Stimulated activated CD4-positive, alpha-beta T cell treated with anti-CD3 and anti-CD28 coated beads, Interleukin-2, amount 100 ng/mL, for 24 hours (primary cell): ENCODE measurements at regions not wholly inside any gene's neighbourhood (a gene's known extent, or its start where the extent isn't known, plus 50 kb on each side); places are given as distances from the start of the nearest gene placed in this dataset.

Experiments
- DNase-seq, 2 donors: peaks; one replicate each; pipeline ENCODE4 v3.0.0-alpha.2; 2020

DNA sequence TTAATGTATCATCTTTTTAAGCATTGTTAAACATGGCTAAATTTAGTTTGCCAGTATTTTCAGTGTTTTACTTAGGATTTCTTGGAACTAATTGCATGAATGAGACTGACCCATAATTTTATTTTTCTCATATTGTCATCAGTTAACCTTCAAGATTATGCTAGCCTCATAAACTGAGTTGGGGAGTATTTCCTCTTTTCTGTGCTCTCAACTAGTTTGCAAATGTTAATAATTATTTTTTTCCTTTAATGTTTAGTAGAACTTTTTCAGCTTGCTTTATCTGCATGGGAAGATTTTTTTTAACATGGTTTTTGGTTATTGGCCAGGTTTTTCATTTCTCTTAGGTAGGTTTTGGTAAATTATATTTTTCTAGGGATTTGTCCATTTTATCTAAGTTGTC lies 235.4 kb upstream of the SESN3 start:
- DNase-seq, result no peak

DNA sequence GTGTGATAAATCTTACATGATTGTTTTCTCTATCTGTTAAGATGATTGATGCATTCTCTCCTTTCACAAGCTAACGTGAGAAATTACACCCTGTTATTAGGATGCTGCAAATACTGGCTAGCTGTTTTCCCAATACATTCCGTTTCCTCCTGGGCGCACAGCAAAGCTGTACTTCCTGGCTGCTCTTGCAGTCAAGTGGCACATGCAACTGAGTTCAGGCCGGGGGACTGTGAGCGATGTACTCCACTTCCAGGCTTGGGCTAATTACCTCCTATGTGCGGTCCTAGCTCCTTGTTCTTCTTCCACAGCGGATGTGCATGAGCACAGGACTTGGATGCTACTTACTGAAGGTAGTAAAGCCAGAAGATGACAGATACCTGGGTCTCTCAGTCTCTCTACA lies 234.9 kb upstream of the SESN3 start:
- DNase-seq, result no peak

GRCh38 chr11:95461858-95462257 lies 230.9 kb upstream of the SESN3 start:
- no peak for DNase-seq

- no peak for DNase-seq
Measured at GRCh38 chr11:95461348-95461747, 230.3 kb upstream of the SESN3 start.

- DNase-seq, result no peak
Measured at GRCh38 chr11:95459291-95460042, 228.5 kb upstream of the SESN3 start.

GRCh38 chr11:95456714-95457491 lies 225.9 kb upstream of the SESN3 start:
- no peak for DNase-seq

DNA sequence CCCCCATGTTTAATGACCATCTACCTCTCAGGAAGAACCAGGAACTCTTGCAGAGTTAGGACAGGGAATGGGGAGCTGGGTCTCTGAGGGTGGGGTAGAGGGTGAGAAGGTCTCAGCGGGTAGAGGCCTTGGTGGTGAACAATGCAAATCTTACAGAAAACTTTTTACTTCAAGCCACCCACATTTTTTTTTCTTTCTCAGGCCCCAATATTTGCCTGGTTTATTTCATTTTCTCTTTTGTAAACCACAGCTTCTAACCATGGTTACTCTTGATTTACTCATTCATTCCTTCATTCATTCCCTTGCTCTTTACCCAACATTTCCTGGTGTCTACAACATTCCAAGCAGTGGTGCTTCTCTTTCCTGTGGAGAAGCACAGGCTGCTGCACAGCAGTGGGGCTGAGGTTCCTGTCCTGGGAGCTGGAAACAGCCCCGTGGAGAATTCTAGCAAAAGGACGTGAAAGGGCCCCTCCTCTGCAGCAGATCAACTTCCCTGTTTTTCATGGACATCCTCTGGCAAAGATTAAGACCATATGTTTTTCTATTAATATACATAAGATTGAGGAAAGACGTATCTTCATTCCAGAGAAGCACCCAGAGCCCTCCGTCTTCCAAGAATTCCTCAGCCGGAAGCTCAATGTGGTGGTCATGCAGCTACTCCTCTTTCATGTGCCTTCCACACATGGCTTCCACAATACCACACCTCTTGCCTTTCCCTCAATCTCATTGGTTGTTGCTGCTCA lies 224.4 kb upstream of the SESN3 start:
- no peak for DNase-seq

GRCh38 chr11:95453616-95454171 lies 222.7 kb upstream of the SESN3 start:
- no peak for DNase-seq

DNA sequence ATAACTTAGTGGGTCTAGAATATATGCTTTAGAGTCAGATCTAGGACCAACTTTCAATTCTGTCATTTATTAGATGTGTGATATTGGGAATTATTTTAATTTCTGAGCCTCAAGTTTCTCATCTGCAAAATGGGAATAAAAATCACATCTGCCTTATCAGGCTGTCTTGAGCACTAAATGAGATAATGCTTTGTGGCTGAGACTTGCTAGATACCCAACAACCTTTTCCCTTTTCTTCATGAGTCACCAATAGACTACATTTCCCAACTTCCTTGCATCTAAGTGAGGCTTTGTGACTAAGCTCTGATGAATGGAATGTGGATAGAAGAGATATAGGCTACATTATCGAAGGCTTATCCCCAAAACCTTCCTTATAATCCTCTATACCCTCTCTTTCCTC lies 220.7 kb upstream of the SESN3 start:
- DNase-seq, result no peak

DNA sequence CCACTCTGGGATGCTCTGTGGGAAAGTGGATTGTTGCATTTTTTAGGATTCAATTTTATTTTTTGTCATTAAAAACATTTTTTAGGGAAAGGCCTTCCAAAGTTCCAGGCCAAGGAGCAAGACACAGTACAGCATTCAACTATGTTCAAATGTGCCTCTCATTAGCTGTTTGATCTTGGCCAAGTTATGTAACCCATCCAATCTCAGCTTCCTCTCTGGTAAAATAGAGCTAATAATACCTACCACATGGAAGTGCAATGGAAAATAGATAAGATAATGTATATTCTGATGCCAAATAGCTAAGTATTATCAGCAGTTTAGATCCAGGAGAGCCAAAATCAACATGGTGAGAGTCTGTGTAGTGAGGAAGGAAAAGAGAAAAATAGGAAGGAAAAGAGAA lies 220.3 kb upstream of the SESN3 start:
- DNase-seq, result no peak

DNA sequence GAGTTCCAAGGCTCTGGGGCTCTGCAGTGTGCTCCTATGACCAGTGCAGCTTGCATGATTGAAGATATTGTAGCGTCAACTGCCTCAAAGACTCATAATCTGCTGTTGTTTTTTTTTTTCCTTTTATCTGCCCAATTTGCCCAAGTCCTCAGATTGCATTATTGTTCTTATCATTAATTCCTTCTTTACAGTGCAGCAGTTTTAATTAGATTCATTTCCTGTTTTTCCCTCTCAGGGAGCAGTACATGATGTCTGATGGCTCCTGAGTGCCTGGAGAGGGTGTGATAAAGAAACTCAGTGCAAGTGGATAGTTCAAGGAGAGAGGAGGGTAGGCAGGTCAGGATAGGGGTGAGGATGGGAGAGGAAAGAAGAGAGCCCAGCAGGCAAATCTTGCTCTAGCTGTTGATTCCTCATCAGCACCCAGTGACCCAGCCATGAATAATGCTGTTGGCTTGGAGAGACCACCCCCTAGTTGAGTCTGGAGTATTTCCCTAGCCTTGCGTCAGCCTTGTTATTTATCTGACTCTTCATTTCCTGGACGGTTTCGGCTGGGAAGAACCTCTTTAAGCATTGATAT lies 219.6 kb upstream of the SESN3 start:
- no peak for DNase-seq

DNA sequence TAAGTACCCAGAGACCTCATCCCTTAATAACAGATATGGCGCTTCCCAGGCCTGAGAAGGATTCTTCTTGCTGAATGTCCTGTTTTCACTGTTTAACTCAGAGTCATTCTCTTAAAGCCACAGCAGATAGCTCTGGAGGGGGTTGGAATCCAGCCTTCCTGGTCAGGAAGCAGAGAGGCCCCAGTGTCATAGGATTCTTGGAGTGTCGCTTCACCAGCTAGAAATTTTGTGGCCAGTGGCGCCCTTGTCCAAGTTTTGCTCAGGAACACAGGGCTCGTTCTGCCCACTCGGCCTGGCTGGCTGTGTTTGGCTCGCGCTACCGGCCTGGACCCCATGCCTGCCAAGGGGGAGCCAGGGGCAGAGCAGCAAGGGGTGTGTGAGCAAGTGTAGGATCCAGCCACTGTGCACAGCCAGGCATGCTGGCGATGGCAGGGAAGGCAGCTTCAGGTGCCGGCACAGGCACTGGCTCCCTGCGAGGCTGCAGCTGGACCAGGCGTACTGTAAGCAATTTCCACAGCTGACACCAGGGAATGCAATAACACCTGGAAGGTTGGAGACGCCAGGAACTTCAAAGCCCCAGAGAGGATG lies 214.8 kb upstream of the SESN3 start:
- DNase-seq, result no peak

GRCh38 chr11:95444309-95445241 lies 213.6 kb upstream of the SESN3 start:
- DNase-seq, result no peak

DNA sequence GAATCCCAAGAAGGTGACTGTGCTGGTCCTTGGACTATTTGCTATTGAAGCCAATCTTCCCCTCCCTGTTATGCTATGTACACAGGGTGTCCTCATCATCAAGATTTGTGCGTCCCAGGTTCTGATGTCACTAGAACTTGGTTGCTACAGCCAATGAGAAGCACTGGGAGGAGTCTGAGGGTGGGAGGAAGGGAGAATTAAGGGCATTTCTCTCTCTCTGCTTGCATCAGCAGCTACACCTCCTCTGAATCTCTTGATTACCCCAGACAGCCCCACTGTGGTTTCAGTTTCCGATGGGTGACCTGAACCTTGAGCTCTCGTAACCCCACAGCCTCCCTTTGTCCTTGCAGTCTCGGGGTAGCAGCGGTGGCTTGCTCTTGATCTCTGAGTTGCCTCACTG lies 212.4 kb upstream of the SESN3 start:
- DNase-seq, result peak; percentile 15 to 19

DNA sequence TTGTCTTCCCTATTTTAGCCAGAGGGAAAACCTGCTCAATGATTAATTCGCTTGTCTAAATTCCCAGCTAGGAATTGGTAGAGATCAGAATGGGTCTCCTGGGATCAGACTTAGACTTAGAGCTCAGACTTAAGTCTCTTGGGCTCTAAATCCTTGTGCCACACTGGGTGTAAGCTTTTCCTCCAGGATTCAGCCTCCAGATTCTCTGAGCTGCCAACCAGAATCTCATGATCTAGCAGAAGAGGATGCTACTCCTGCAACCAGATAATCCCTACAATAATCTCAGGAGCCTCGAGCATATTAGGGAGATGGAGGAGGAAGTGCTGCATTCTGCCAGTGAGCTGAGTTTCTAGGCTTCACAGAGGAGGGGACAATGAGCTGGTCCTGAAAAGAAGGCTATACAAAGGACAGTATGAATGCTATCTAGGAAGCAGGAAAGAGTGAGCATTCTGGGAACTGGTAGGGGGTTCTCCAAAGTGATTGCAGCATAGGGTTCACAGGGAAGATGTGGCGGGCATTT lies 211.6 kb upstream of the SESN3 start:
- DNase-seq, result no peak

GRCh38 chr11:95435628-95436353 lies 204.8 kb upstream of the SESN3 start:
- DNase-seq, result no peak

GRCh38 chr11:95435192-95435591 lies 204.2 kb upstream of the SESN3 start:
- DNase-seq, result no peak

DNA sequence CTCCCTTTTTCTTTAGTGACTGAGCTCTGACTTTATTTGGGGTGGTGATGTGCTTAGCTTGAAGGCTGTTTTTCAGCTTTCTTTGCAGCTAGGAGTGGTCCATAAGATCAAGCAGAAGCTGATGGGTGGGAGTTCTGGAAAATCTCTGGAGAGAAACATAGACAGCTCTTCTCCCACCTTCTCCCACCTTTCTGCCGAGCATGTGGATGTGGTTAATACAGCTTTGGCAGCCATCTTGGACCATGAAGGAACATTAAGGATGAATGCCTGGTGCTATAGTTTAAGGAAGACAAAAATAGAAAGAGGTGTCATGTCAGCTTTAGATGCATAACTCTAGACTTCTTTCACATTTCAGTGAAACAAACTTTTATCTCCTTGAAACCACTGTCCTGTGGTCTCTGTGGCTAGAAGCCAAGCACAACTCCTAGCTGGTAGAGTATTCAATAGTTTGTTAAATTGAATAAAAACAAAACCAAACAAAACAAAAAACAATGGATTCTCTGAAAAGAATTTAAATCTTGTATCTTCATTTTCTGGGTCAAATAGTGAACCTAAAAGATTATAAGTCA lies 203.6 kb upstream of the SESN3 start:
- DNase-seq, result no peak

DNA sequence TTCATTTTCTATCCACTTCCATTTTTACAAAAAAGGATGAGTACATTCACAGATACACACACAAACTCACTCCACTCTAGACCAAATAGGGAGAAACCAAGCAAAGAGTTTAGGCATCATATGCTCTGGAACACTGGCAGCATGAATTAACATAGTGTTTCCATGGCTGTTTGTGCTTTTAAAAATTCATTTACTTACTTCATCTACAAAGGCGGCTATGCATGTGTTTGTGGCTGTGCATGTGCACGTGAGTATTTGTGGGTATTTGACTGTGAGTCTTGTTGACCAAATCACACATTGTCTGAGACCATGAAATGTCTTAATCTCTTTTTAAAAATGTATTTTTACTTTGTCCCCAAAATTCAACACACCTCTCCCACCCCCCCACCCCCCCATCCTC lies 203.0 kb upstream of the SESN3 start:
- no peak for DNase-seq
